Testis (tissue), 2 donors: ENCODE measurements at regions not wholly inside any gene's neighbourhood (a gene's known extent, or its start where the extent isn't known, plus 50 kb on each side); places are given as distances from the start of the nearest gene placed in this dataset.

ENCODE experiments used
- CTCF ChIP-seq, 3 experiments: fragments of 450-650 bp in 2 of 3; fragments of 200-600 bp in 1 of 3; sonication (generic) in 1 of 3; IDR thresholded peaks; one replicate each; pipeline ENCODE4 v1.5.1; 2016 to 2019; ENCODE audit warnings: antibody characterized with exemption in 3 of 3, mild to moderate bottlenecking in 2 of 3, moderate library complexity in 1 of 3
- POLR2A ChIP-seq: fragments of 450-650 bp; IDR thresholded peaks from one replicate; pipeline ENCODE4 v1.6.1; 2017; ENCODE audit warnings: antibody characterized with exemption, mild to moderate bottlenecking, moderate library complexity

GRCh38 chr9:105144841-105145240 is 99.6 kb upstream of the SLC44A1 start:
- TF ChIP-seq CTCF (IDR thresholded peaks at IDR 0.05) (no peak), POLR2A (no peak)
